HG02763 (cell line): ENCODE measurements at regions not wholly inside any gene's neighbourhood (a gene's known extent, or its start where the extent isn't known, plus 50 kb on each side); places are given as distances from the start of the nearest gene placed in this dataset.

Experiments used
- ATAC-seq: cut with Tn5 transposase; IDR thresholded peaks from one replicate; pipeline ENCODE4 v1.9.1; 2021; ENCODE audit warnings: mild to moderate bottlenecking, moderate library complexity; ENCODE audit not compliant: unreplicated experiment

DNA sequence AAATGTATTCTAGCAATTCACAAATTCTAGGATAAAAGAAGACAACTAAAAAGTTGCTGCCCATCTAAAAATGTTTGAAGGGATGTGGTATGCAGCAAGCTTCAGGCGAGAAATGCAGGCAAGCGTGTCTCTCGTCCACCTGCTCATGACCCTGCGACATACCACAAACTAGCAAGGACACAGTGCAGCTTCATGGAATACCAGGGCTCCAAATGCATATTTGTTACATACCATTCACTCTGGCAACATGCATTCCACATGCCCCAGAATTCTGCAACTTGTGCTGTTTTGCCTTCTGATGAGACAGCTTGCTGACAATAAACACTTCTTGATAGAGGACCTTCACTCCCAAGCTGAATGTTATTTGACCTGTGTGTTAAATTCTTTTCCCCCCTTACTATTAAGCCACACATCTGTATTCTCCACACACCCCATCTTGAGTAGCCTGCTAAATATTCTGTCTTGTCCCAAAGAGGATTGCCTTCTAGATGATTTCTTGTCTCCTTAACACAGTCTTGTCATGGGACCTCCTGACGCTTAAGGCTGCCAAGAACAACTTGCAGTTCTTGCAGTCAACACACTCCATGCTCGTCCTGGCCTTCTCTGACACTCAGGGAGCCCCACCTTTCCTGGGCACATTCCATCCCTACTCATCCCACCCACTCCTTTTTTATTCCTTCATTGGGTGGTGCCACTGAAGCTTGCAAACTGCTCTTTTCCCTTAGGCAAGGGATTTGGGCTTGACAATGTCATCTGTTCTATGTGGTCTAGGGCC is 340.5 kb downstream of the PIK3R1 start:
- ATAC-seq, result no peak

DNA sequence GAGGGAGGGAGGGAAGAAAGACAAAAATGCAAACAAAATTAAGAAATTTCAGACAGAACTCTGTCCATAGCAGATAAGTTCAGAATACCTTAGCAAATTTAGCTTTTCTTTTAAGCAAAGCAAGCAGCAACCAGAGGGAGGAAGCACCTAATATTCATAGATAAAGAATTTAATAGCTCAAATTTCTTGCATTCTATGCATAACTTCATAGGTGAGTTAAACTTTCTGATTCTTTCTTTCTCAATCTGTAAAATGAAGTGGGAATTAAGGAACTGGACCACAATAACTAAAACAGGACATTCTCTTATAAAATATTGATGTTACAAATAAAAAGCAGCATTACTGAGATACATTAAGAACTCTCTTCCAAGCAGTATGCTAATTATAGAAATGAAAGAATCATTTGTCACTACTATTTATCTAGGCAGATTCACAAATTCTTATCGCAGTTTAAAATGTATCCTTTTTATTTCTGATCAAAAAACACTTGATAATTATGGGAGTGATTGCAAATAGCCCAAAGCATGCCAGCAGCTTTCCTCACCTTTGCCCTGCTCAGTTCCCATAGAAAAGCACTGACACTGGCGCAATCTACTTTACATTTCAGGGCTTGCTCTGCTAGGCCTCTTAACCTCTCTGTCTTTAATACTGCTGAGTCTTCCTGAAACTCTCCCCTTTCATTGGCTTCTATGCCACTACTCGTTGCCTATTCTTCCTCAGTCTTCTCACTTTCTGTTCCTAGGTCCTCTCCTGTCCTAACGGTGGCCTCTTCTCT is 341.8 kb downstream of the PIK3R1 start:
- ATAC-seq, result no peak

DNA sequence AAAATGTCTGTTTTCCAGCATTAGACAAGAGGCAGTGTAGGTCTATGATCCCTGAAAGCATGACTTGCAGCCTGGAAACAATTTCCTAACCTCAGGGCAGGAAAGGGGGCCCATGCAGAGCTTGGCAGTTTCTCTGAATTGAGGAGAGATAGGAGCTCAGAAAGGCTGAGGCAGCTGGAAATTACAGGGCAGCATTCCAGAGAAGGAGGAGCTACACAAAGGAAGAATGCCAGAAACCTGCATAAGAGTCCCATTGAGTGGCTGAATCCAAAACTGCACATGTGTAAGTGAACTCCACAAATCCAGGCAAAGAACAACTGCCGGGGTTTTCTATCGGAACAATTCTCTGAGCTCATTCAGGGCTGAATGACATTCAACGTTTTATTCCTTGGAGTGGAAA is 346.8 kb downstream of the PIK3R1 start:
- ATAC-seq, result no peak

DNA sequence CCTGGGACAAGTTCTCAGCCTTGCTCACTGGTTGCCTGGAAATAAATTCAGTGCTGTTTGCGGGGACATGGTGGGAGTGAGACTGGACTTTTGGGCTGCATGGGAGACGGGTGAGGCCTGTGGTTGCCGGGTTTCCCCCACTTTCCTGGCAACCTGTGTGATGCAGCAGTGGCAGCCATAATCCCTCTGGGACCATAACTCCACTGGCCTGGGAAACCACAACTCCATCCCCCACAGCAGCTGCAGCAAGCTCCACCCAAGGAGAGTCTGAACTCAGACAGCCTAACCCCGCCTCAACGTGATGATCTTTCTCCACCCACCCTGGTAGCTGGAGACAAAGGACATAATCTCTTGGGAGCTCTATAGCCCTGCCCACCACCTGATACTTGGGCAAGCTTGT is 349.9 kb downstream of the PIK3R1 start:
- ATAC-seq, result peak; percentile 66

DNA sequence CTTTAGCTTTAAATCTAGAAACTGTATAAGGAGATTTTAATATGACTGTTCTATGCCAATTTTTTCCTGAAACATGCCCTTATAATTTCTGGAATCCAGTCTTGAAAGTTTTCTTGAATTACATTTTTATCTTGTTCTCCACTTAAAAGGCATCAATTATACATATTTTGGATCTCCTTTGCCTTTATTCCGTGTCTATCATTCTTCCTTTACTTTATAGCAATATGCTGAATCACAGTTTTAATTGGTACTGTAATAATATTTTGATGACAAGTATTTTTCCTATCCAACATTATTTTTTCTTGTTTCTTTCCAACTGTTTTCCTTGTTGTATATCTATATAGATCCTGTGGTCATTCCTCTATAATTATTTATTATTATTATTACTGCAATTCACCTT is 361.2 kb downstream of the PIK3R1 start:
- no peak for ATAC-seq

DNA sequence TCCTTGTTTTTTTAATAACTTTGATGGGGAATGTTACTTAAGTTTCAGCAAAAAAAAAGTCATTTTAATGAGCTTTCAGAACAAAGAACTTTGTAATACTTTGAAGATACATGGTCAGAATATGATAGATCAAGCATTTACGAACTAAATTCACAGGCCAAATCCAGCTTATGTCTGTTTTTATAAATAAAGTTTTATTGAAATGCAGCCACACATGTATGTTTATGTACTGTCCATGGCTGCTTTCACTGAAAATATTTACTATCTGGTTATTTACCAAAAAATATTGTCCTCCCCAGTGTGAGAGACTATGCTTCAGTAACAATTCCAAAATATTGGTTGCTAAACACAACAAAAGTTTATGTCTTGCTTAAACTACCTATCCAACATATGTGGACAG is 366.7 kb downstream of the PIK3R1 start:
- ATAC-seq, result no peak

DNA sequence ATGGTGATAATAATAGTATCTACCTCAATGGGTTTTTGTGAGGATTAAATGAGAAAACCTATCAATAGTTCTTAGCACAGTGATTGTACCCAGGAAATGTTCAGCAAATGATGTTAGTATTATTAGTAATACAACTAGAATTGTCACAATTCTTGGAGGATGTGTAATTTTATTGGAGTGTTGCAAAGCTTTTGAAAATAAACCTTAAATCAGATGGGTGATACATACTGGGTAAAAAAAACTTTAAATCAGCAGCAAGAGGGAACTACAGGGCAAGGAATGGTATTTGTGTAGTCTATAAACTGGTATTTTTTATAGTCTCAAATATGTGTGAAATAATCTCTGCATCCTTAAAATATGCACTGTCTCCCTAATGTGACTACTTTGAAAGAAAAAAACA is 371.6 kb downstream of the PIK3R1 start:
- ATAC-seq, result no peak

DNA sequence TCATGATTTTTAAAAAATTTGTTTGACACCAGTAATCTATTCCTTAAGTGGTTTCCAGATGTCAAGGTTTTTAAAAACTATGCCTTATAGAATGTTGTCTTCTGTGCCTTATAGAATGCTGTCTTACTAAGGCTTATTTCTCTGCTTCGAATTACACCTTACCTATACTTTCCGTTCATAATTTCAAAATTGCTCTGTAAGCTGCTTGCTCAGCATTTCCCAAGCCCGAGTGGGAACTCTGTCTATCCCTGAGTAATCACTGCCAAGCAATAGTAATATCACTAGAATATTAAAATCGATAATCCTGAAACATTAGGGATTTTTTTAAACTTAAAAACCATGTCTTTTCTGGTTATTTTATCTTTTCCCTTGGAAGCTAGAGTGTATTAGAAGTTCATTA is 376.3 kb downstream of the PIK3R1 start:
- ATAC-seq, result no peak

DNA sequence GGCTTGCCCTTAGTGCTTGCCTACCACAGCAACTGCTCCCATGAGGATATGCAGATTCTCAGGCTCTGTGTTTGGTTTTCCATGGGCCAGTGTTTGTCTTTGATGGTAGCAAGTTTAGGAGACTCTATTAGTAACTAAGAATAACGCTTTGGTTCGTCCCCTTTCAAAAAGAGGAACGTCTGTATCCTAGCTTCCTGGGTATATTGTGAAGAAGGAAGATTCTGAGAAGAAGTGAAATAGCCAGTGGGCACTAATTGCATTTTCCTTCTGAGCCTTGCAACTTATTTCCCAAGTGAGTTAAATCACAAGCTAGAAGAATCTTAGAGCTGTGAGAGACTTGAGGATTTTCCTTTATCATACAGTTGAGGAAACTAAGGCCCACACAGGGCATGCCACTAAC is 376.8 kb downstream of the PIK3R1 start:
- no peak for ATAC-seq

DNA sequence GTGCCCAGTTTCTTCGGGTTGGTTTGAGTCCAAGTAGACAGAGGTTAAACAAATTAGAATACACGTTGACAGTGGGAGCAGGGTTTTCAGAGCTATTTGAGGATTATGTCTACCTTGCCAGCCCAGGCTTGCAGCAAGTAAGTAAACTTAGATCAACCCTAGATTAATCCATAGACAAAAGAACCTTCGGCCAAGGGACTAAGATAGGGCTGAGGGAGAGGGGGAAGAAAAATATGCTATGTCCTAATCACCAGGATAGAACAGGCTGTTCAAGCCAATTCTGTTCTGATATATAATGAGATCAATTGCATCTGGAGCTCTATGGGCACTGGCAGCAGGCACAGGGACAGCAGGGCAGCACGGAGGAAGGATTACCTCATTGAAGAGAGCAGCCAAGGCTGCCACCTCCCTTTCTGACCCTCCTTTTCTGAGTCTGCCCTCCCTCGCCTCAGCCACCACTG is 377.7 kb downstream of the PIK3R1 start:
- ATAC-seq, result no peak

- ATAC-seq, result no peak
Observed at GRCh38 chr5:68612972-68613371, 397.4 kb downstream of the PIK3R1 start.

GRCh38 chr5:68618501-68618900 is 402.9 kb downstream of the PIK3R1 start:
- ATAC-seq, result no peak

DNA sequence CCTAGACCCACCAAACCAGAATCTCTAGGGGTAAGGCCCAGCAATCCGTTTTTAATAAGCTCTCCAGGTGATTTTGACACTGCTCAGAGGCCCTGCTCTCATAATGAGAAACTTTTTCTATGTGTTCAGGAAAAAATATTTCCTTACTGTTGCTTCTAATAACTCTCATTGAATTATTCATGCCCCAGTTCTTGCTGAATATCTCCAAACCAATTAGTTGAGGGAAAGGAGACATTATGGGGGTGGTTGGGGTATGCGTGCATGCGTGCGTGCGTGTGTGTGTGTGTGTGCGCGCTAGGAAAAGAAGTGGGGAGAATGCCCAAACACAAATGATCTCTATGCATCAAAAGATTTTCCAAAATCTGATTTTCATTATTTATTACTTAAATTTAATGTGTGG is 411.4 kb downstream of the PIK3R1 start:
- ATAC-seq, result no peak

DNA sequence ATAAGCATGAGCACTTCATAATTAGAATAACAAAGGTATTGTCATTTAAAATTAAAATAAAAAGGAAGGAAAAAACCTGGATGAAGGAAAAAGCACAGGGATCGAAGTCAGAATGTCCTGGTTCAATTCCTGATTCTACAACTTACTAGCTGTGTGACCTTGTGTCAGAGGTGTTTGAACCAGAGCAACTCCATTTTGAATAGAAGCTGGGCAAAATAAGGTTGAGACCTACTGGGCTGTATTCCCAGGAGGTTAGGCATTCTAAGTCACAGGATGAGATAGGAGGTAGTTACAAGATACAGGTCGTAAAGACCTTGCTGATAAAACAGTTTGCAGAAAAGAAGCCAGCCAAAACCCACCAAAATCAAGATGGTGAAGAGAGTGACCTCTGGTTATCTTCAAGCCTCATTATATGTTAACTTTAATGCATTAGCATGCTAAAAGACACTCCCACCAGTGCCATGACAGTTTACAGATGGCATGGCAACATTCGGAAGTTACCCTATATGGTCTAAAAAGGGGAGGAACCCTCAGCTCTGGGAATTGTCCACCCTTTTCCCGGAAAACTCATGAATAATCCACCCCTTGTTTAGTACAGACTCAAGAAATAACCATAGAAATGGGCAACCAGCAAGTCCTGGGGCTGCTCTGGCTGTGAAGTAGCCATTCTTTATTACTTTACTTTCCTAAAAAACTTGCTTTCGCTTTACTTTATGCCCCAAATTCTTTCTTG is 412.7 kb downstream of the PIK3R1 start:
- no peak for ATAC-seq

DNA sequence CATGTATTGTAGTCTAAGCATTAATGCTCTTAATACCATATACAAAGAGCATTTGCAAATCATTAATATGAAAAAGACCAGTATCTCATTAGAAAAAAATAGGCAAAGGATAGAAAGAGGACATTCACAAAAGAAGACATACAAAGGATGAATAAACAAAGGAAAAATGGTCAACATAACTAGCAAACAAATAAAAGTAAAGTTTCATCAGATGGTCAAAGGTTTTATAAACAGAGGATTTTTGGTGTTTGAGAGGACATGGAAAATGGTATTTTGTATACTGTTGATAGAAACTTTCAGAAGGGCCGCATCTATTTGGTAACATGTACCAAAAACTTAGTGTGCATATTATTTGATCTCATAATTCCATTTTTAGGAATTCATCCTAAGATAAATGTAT is 414.8 kb downstream of the PIK3R1 start:
- no peak for ATAC-seq

GRCh38 chr5:68631884-68632283 is 416.3 kb downstream of the PIK3R1 start:
- no peak for ATAC-seq

GRCh38 chr5:68641211-68641610 is 425.7 kb downstream of the PIK3R1 start:
- ATAC-seq, result no peak

GRCh38 chr5:68643064-68643463 is 427.5 kb downstream of the PIK3R1 start:
- no peak for ATAC-seq

GRCh38 chr5:68644971-68645370 is 429.4 kb downstream of the PIK3R1 start:
- ATAC-seq, result peak; percentile 99

DNA sequence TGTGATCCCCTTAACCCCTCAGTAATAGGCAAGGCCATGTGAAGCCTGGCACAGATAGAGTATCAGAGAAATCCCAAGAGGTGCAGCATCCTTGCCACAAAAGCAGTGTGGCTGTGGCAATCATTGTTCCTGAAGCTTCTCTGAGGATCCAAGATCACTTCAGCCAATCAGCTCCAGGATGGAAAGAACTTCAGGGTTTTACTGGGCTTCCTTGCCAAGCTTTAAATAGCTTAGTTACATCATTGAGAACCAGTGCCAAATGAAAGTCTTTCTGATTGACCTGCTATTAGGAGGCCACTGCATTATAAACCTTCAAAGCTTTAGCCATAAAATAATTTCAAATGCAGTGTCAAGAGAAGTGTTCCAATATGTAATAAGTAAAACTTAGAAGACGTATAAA is 430.6 kb downstream of the PIK3R1 start:
- no peak for ATAC-seq

GRCh38 chr5:68647743-68648142 is 432.2 kb downstream of the PIK3R1 start:
- no peak for ATAC-seq
